Stimulated activated naive B cell treated with anti-CD40 and anti-IgM and Interleukin-4, amounts not matched to agents 10 μg/mL and 1 μg/mL and 100 μg/mL, for 72 hours (primary cell): ENCODE measurements at regions not wholly inside any gene's neighbourhood (a gene's known extent, or its start where the extent isn't known, plus 50 kb on each side); places are given as distances from the start of the nearest gene placed in this dataset.

Experiments used
- ATAC-seq, 2 donors: fragments of 150-1000 bp; cut with Tn5 transposase; replicated peaks; 2 replicates each; pipeline ENCODE4 v1.10.0; 2021; ENCODE audit warnings: moderate library complexity in 1 of 2
- DNase-seq: peaks from one replicate; pipeline ENCODE4 v3.0.0; 2021
- H3K27ac Mint-ChIP-seq: one replicate; pipeline ENCODE4 v1.8.0; 2022; ENCODE audit warnings: mild to moderate bottlenecking, mixed read lengths
- H3K27me3 Mint-ChIP-seq, 2 donors: one replicate each; pipeline ENCODE4 v1.8.0; 2022; ENCODE audit warnings: mixed read lengths in 2 of 2
- H3K36me3 Mint-ChIP-seq, 2 donors: one replicate each; pipeline ENCODE4 v1.8.0; 2022; ENCODE audit warnings: mixed read lengths in 2 of 2, mild to moderate bottlenecking in 1 of 2
- H3K4me1 Mint-ChIP-seq, 2 donors: one replicate each; pipeline ENCODE4 v1.8.0; 2022; ENCODE audit warnings: mixed read lengths in 2 of 2, mild to moderate bottlenecking in 1 of 2
- H3K4me3 Mint-ChIP-seq, 2 donors: one replicate each; pipeline ENCODE4 v1.8.0; 2022; ENCODE audit warnings: mild to moderate bottlenecking in 2 of 2, mixed read lengths in 2 of 2, moderate library complexity in 1 of 2
- H3K9me3 Mint-ChIP-seq, 2 donors: one replicate each; pipeline ENCODE4 v1.8.0; 2022; ENCODE audit warnings: mixed read lengths in 2 of 2, mild to moderate bottlenecking in 1 of 2

GRCh38 chr7:33727315-33727714, 178.0 kb upstream of the BMPER start:
- no peaks in the 10 kb centered on the region for H3K4me1 Mint-ChIP-seq
- H3K4me3 Mint-ChIP-seq, result no peak overlapping the region
- H3K9me3 Mint-ChIP-seq, result peaks cover 0 to 4% of the 10 kb centered on the region in 2 donors
- H3K27ac Mint-ChIP-seq, result no peak overlapping the region
- DNase-seq, result no peak
- no peak for ATAC-seq
- H3K27me3 Mint-ChIP-seq, result no peaks in the 10 kb centered on the region
- peaks cover 0 to 8% of the 10 kb centered on the region in 2 donors for H3K36me3 Mint-ChIP-seq

GRCh38 chr7:33728873-33729551, 176.3 kb upstream of the BMPER start:
- H3K36me3 Mint-ChIP-seq, result peaks cover 0 to 8% of the 10 kb centered on the region in 2 donors
- no peak overlapping the region for H3K27ac Mint-ChIP-seq
- no peaks in the 10 kb centered on the region for H3K4me1 Mint-ChIP-seq
- DNase-seq (no peak), ATAC-seq (no peak)
- no peak overlapping the region for H3K4me3 Mint-ChIP-seq
- H3K27me3 Mint-ChIP-seq, result no peaks in the 10 kb centered on the region
- H3K9me3 Mint-ChIP-seq, result peaks cover 0 to 4% of the 10 kb centered on the region in 2 donors

GRCh38 chr7:33729726-33730125, 175.6 kb upstream of the BMPER start:
- Mint-ChIP-seq H3K9me3 (peaks cover 0 to 4% of the 10 kb centered on the region in 2 donors), H3K27me3 (no peaks in the 10 kb centered on the region), H3K4me1 (no peaks in the 10 kb centered on the region), H3K36me3 (peaks cover 0 to 8% of the 10 kb centered on the region in 2 donors), H3K4me3 (no peak overlapping the region), H3K27ac (no peak overlapping the region)
- ATAC-seq, result no peak
- no peak for DNase-seq

- ATAC-seq (no peak), DNase-seq (no peak)
- Mint-ChIP-seq H3K27ac (no peak overlapping the region), H3K9me3 (peaks cover 0 to 4% of the 10 kb centered on the region in 2 donors), H3K4me3 (no peak overlapping the region), H3K4me1 (no peaks in the 10 kb centered on the region), H3K36me3 (peaks cover 0 to 8% of the 10 kb centered on the region in 2 donors), H3K27me3 (no peaks in the 10 kb centered on the region)
Measured at GRCh38 chr7:33730958-33731357, 174.4 kb upstream of the BMPER start.

GRCh38 chr7:33731912-33732311, 173.4 kb upstream of the BMPER start:
- Mint-ChIP-seq H3K4me3 (no peak overlapping the region), H3K27ac (no peak overlapping the region), H3K9me3 (peaks cover 0 to 4% of the 10 kb centered on the region in 2 donors), H3K4me1 (no peaks in the 10 kb centered on the region), H3K27me3 (no peaks in the 10 kb centered on the region), H3K36me3 (peaks cover 0 to 8% of the 10 kb centered on the region in 2 donors)
- ATAC-seq, result no peak
- DNase-seq, result no peak

GRCh38 chr7:33732462-33732861, 172.9 kb upstream of the BMPER start:
- ATAC-seq (no peak), DNase-seq (no peak)
- H3K27me3 Mint-ChIP-seq, result no peaks in the 10 kb centered on the region
- H3K27ac Mint-ChIP-seq, result no peak overlapping the region
- H3K4me1 Mint-ChIP-seq, result no peaks in the 10 kb centered on the region
- no peak overlapping the region for H3K4me3 Mint-ChIP-seq
- peaks cover 0 to 8% of the 10 kb centered on the region in 2 donors for H3K36me3 Mint-ChIP-seq
- peaks cover 0 to 4% of the 10 kb centered on the region in 2 donors for H3K9me3 Mint-ChIP-seq

- Mint-ChIP-seq H3K4me3 (no peak overlapping the region), H3K36me3 (peaks cover 0 to 8% of the 10 kb centered on the region in 2 donors), H3K9me3 (peaks cover 0 to 4% of the 10 kb centered on the region in 2 donors), H3K27me3 (no peaks in the 10 kb centered on the region), H3K27ac (no peak overlapping the region), H3K4me1 (no peaks in the 10 kb centered on the region)
- ATAC-seq (no peak), DNase-seq (no peak)
Measured at GRCh38 chr7:33733870-33734650, 171.3 kb upstream of the BMPER start.

GRCh38 chr7:33735403-33735802, 169.9 kb upstream of the BMPER start:
- Mint-ChIP-seq H3K36me3 (peaks cover 0 to 4% of the 10 kb centered on the region in 2 donors), H3K4me3 (no peak overlapping the region)

GRCh38 chr7:33736521-33737221, 168.7 kb upstream of the BMPER start:
- Mint-ChIP-seq H3K27me3 (peaks cover 0 to 6% of the 10 kb centered on the region in 2 donors), H3K36me3 (no peaks in the 10 kb centered on the region), H3K4me3 (no peak overlapping the region), H3K9me3 (no peaks in the 10 kb centered on the region), H3K4me1 (no peaks in the 10 kb centered on the region), H3K27ac (no peak overlapping the region)
- no peak for ATAC-seq
- DNase-seq, result no peak

More at GRCh38 chr7:33735403-33735802, 169.9 kb upstream of the BMPER start:
- DNase-seq (no peak), ATAC-seq (no peak)
- Mint-ChIP-seq H3K9me3 (no peaks in the 10 kb centered on the region), H3K27me3 (peaks cover 0 to 6% of the 10 kb centered on the region in 2 donors), H3K27ac (no peak overlapping the region), H3K4me1 (no peaks in the 10 kb centered on the region)

- DNase-seq (no peak), ATAC-seq (no peak)
- H3K36me3 Mint-ChIP-seq, result no peaks in the 10 kb centered on the region
- H3K9me3 Mint-ChIP-seq, result no peaks in the 10 kb centered on the region
- peaks cover 0 to 6% of the 10 kb centered on the region in 2 donors for H3K27me3 Mint-ChIP-seq
- no peak overlapping the region for H3K27ac Mint-ChIP-seq
- no peaks in the 10 kb centered on the region for H3K4me1 Mint-ChIP-seq
- H3K4me3 Mint-ChIP-seq, result no peak overlapping the region
Measured at GRCh38 chr7:33738260-33738935, 166.9 kb upstream of the BMPER start.

- H3K27ac Mint-ChIP-seq, result no peak overlapping the region
- no peak overlapping the region for H3K4me3 Mint-ChIP-seq
- H3K4me1 Mint-ChIP-seq, result no peaks in the 10 kb centered on the region
Measured at GRCh38 chr7:33739286-33739685, 166.1 kb upstream of the BMPER start.

GRCh38 chr7:33742521-33742920, 162.8 kb upstream of the BMPER start:
- DNase-seq, result no peak
- no peak overlapping the region for H3K27ac Mint-ChIP-seq
- H3K27me3 Mint-ChIP-seq, result peaks cover 0 to 6% of the 10 kb centered on the region in 2 donors
- H3K4me3 Mint-ChIP-seq, result no peak overlapping the region
- no peaks in the 10 kb centered on the region for H3K4me1 Mint-ChIP-seq
- no peak for ATAC-seq
- H3K9me3 Mint-ChIP-seq, result peaks cover 0 to 2% of the 10 kb centered on the region in 2 donors
- H3K36me3 Mint-ChIP-seq, result no peaks in the 10 kb centered on the region

More at GRCh38 chr7:33739286-33739685, 166.1 kb upstream of the BMPER start:
- ATAC-seq (no peak), DNase-seq (no peak)
- peaks cover 0 to 2% of the 10 kb centered on the region in 2 donors for H3K9me3 Mint-ChIP-seq
- H3K36me3 Mint-ChIP-seq, result no peaks in the 10 kb centered on the region
- H3K27me3 Mint-ChIP-seq, result peaks cover 0 to 6% of the 10 kb centered on the region in 2 donors

GRCh38 chr7:33742999-33743587, 162.2 kb upstream of the BMPER start:
- DNase-seq (no peak), ATAC-seq (no peak)
- Mint-ChIP-seq H3K4me3 (no peak overlapping the region), H3K36me3 (no peaks in the 10 kb centered on the region), H3K4me1 (no peaks in the 10 kb centered on the region), H3K9me3 (peaks cover 0 to 2% of the 10 kb centered on the region in 2 donors), H3K27ac (no peak overlapping the region), H3K27me3 (peaks cover 0 to 6% of the 10 kb centered on the region in 2 donors)

- no peak overlapping the region for H3K27ac Mint-ChIP-seq
- no peaks in the 10 kb centered on the region for H3K4me1 Mint-ChIP-seq
- DNase-seq (no peak), ATAC-seq (no peak)
- H3K27me3 Mint-ChIP-seq, result peaks cover 0 to 6% of the 10 kb centered on the region in 2 donors
- H3K9me3 Mint-ChIP-seq, result peaks cover 0 to 2% of the 10 kb centered on the region in 2 donors
- H3K36me3 Mint-ChIP-seq, result no peaks in the 10 kb centered on the region
- no peak overlapping the region for H3K4me3 Mint-ChIP-seq
Measured at GRCh38 chr7:33743594-33743993, 161.7 kb upstream of the BMPER start.
